Fibroblast of pulmonary artery (primary cell): ENCODE measurements at regions not wholly inside any gene's neighbourhood (a gene's known extent, or its start where the extent isn't known, plus 50 kb on each side); places are given as distances from the start of the nearest gene placed in this dataset.

Experiments used
- DNase-seq: peaks from one replicate; pipeline ENCODE4 v3.0.0-alpha.2; 2010; ENCODE audit warnings: low read depth
- H3K4me3 ChIP-seq: replicated peaks from 2 replicates; pipeline ENCODE4 v1.5.1; 2011; ENCODE audit warnings: low read depth, mild to moderate bottlenecking, control low read depth, low read length, moderate library complexity
- TF ChIP-seq, protein P1 (sequence below): IDR thresholded peaks from 2 replicates; pipeline ENCODE4 v1.5.1; 2011; ENCODE audit warnings: mild to moderate bottlenecking, control low read depth, low read length, inconsistent platforms; ENCODE audit errors: missing control alignments

DNA sequence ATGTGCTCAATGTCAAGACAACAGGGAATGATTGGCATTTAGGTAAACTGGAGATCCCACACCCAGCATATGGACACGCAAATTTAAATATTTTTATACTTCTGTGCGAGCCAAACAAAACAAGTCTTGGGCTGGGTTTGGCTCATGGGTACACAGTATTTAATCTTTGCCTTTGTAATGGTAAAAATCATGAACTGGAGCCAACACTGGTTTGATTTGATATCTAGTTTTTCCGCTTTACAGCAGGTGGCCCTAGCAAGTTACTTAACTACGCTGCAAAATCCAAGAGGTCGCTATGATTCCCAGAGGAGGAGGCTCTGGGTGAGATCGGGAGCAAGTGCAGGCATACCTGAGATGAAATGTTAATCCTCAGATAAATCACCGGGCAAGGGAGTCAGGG lies 207.9 kb upstream of the SATB1 start:
- no peak for DNase-seq
- TF ChIP-seq, protein P1, sequence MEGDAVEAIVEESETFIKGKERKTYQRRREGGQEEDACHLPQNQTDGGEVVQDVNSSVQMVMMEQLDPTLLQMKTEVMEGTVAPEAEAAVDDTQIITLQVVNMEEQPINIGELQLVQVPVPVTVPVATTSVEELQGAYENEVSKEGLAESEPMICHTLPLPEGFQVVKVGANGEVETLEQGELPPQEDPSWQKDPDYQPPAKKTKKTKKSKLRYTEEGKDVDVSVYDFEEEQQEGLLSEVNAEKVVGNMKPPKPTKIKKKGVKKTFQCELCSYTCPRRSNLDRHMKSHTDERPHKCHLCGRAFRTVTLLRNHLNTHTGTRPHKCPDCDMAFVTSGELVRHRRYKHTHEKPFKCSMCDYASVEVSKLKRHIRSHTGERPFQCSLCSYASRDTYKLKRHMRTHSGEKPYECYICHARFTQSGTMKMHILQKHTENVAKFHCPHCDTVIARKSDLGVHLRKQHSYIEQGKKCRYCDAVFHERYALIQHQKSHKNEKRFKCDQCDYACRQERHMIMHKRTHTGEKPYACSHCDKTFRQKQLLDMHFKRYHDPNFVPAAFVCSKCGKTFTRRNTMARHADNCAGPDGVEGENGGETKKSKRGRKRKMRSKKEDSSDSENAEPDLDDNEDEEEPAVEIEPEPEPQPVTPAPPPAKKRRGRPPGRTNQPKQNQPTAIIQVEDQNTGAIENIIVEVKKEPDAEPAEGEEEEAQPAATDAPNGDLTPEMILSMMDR = no peak

DNA sequence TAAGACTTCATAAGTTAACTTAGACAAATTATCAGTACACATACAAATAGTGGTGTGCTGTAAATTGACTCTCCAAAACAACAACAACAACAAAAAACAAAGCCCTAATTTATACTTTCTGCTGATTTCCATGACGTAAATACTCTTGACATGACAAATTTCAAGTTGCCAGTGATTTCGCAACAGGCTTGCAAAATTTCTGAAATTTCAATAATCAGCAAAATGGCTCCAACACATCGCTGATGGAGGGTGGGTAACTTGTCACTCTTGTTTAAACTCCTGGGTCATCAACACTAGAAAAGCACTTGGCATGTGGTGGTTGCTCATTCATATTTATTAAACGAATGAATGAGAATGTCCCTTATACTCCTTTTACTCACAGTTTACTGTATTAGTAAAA lies 205.2 kb upstream of the SATB1 start:
- TF ChIP-seq, protein P1 = no peak
- no peak overlapping the region for H3K4me3 ChIP-seq
- no peak for DNase-seq

More for the DNA sequence above, 207.9 kb upstream of the SATB1 start:
- no peak overlapping the region for H3K4me3 ChIP-seq

- TF ChIP-seq, protein P1 = no peak
- no peak overlapping the region for H3K4me3 ChIP-seq
- no peak for DNase-seq
Observed at GRCh38 chr3:18625085-18625484, 199.9 kb upstream of the SATB1 start.

- TF ChIP-seq, protein P1 = no peak
- DNase-seq = no peak
- H3K4me3 ChIP-seq = no peak overlapping the region
Observed at GRCh38 chr3:18623220-18623619, 198.1 kb upstream of the SATB1 start.

GRCh38 chr3:18618723-18619122 lies 193.6 kb upstream of the SATB1 start:
- TF ChIP-seq, protein P1 = no peak

DNA sequence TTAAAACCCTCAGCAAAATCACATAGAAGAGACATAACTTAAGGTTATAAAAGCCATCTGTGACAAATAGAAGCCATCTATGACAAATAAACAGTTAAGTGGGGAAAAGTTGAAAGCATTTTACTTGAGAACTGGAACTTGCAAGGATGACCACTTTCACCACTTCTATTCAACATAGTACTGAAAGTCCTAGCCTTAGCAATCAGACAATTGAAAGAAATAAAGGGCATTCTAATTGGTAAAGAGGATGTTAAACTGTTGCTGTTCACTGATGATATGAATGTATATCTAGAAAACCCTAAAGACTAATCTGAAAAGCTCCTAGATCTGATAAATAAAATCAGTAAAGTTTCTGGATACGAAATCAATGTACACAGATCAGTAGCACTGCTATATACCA lies 186.9 kb upstream of the SATB1 start:
- H3K4me3 ChIP-seq = no peak overlapping the region
- no peak for DNase-seq
- TF ChIP-seq, protein P1 = no peak

More at GRCh38 chr3:18618723-18619122, 193.6 kb upstream of the SATB1 start:
- H3K4me3 ChIP-seq = no peak overlapping the region
- no peak for DNase-seq

- TF ChIP-seq, protein P1 = no peak
- DNase-seq = no peak
- no peak overlapping the region for H3K4me3 ChIP-seq
Observed at GRCh38 chr3:18609187-18609586, 184.0 kb upstream of the SATB1 start.
